ENCODE measurements at regions not wholly inside any gene's neighbourhood (a gene's known extent, or its start where the extent isn't known, plus 50 kb on each side); places are given as distances from the start of the nearest gene placed in this dataset.

DNA sequence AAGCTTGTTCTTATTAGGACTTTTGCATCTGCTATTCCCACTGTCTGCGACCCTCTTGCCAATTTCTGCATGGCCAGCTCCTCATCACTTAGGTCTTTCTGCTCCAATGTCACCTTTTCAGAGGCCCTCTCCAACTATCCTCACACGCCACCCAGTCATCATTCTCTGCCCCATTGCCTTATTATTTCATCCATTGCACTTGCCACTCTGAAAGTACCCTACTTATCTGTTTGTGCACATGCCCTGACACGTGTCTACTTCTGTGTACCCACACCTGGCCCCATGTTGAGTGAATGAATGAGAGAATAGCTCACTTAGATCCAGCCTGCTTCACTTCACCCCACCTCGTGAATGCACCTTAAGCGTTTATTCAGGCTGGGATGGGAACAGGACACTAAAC is 218.7 kb upstream of the TBX3 start:
- TF ChIP-seq, protein P1, sequence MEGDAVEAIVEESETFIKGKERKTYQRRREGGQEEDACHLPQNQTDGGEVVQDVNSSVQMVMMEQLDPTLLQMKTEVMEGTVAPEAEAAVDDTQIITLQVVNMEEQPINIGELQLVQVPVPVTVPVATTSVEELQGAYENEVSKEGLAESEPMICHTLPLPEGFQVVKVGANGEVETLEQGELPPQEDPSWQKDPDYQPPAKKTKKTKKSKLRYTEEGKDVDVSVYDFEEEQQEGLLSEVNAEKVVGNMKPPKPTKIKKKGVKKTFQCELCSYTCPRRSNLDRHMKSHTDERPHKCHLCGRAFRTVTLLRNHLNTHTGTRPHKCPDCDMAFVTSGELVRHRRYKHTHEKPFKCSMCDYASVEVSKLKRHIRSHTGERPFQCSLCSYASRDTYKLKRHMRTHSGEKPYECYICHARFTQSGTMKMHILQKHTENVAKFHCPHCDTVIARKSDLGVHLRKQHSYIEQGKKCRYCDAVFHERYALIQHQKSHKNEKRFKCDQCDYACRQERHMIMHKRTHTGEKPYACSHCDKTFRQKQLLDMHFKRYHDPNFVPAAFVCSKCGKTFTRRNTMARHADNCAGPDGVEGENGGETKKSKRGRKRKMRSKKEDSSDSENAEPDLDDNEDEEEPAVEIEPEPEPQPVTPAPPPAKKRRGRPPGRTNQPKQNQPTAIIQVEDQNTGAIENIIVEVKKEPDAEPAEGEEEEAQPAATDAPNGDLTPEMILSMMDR (IDR thresholded peaks at IDR 0.05; ENCODE audit: insufficient read depth, low read length, poor library complexity, severe bottlenecking): no peak
- Histone ChIP-seq H3K4me3 (ENCODE audit: low read depth, low read length) (no peak overlapping the region), H3K27me3 (ENCODE audit: control insufficient read depth, insufficient read depth, low read length) (no peaks in the 10 kb centered on the region)

DNA sequence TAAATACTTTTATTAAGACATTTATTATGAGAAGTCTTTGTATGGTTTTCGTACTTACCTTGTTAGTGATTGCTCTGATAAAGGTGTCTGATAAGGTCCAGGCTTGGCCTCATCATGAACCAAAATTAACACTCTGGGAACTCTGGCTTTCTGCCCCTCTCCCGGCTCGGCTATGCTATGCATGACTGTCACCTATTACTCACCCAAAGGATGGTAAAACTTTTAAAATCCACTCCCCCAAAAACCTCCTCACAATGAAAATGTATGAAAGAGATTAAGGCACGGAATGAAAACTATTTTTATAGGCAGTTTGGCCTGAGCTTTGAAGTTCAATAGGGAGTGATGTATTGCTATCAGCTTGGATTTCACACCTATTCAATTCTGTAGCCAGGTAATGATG is 217.3 kb upstream of the TBX3 start:
- TF ChIP-seq, protein P1 (IDR thresholded peaks at IDR 0.05; ENCODE audit: insufficient read depth, low read length, poor library complexity, severe bottlenecking): no peak
- Histone ChIP-seq H3K36me3 (ENCODE audit: control insufficient read depth, insufficient read depth, low read length) (no peaks in the 10 kb centered on the region), H3K27me3 (ENCODE audit: control insufficient read depth, insufficient read depth, low read length) (no peaks in the 10 kb centered on the region), H3K4me3 (ENCODE audit: low read depth, low read length) (no peak overlapping the region)
- DNase-seq (ENCODE audit: low read depth): no peak

More for the DNA sequence above, 218.7 kb upstream of the TBX3 start:
- no peaks in the 10 kb centered on the region for H3K36me3 ChIP-seq (ENCODE audit: control insufficient read depth, insufficient read depth, low read length)
- no peak for DNase-seq (ENCODE audit: low read depth)

DNA sequence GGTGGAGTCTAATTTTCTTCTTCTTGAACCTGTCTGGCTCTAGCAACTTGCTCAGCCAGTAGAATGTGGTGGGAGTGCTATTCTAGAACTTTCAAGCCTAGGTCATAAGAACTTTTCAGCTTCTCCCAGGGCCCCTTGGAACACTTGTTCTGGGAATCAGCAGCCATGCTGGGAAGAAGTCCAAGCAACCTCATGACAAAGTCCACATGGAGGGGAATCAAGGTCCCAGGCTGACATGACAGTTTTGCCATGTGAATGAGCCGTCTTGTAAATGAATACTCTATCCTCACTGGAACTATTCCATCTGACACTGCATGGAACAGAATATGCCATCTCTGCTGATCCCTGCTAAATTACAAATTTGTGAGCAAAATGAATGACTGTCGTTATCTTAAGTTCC is 214.2 kb upstream of the TBX3 start:
- DNase-seq (ENCODE audit: low read depth): no peak
- H3K27me3 ChIP-seq (ENCODE audit: control insufficient read depth, insufficient read depth, low read length): no peaks in the 10 kb centered on the region
- no peaks in the 10 kb centered on the region for H3K36me3 ChIP-seq (ENCODE audit: control insufficient read depth, insufficient read depth, low read length)
- H3K4me3 ChIP-seq (ENCODE audit: low read depth, low read length): no peak overlapping the region
- TF ChIP-seq, protein P1 (IDR thresholded peaks at IDR 0.05; ENCODE audit: insufficient read depth, low read length, poor library complexity, severe bottlenecking): no peak

DNA sequence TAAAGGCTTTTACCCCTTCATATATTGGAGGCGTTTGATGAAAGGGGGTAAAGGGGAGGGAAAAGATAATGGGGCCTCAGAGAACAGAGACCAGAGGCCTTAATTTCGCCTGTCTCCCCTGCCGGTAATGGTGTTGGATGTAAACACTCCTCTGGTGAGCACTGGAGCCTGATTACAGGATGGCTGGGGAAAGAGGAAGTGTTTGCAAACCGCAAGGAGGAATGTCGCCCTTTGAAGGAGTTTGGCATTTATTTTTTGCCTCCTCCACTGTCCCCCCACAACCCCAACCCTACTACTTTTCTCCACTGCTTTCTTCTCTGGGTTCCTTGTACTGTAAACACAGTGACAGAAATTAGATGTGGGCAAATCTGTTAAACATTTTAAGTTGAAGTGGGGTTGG is 211.9 kb upstream of the TBX3 start:
- Histone ChIP-seq H3K27me3 (ENCODE audit: control insufficient read depth, insufficient read depth, low read length) (no peaks in the 10 kb centered on the region), H3K36me3 (ENCODE audit: control insufficient read depth, insufficient read depth, low read length) (no peaks in the 10 kb centered on the region), H3K4me3 (ENCODE audit: low read depth, low read length) (no peak overlapping the region)
- TF ChIP-seq, protein P1 (IDR thresholded peaks at IDR 0.05; ENCODE audit: insufficient read depth, low read length, poor library complexity, severe bottlenecking): no peak
- no peak for DNase-seq (ENCODE audit: low read depth)

DNA sequence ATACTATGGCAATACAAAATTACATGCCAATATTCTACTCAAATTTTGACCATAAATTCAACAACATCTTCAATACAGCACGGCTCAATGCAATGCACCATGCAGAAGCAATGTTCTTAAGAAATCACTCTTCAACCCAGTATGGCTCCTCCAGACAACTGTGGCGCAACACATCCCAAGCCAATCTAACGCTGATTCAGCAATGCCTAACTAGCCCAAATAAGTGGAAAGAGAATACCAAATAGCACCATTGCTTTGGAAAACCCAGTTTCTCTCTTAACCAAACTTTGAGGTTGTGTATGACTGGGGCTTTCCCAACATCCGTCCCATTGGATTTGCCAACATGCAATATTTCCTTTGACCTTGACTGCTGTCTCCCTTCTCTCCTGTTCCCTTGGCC is 211.1 kb upstream of the TBX3 start:
- H3K4me3 ChIP-seq (ENCODE audit: low read depth, low read length): no peak overlapping the region
- H3K27me3 ChIP-seq (ENCODE audit: control insufficient read depth, insufficient read depth, low read length): no peaks in the 10 kb centered on the region
- DNase-seq (ENCODE audit: low read depth): no peak
- TF ChIP-seq, protein P1 (IDR thresholded peaks at IDR 0.05; ENCODE audit: insufficient read depth, low read length, poor library complexity, severe bottlenecking): no peak
- H3K36me3 ChIP-seq (ENCODE audit: control insufficient read depth, insufficient read depth, low read length): no peaks in the 10 kb centered on the region

DNA sequence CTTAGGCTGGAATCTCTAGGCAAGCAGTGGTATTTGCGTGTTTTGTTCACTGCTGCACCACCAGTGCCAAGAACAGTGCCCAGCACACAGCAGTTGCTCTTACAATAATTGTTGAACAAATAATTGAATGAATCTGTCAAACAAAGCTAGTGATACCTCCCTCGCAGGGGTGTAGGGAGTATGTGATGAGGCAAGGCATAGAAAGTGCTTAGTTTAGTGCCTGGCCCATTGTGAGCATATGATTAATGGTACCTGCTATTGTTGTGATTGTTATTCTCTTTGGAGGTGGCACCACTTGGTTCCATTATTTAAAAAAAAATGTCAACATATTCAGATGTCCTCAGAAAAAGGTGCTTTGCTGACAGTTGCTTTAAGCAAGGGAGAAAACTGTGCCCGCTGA is 210.1 kb upstream of the TBX3 start:
- TF ChIP-seq, protein P1 (IDR thresholded peaks at IDR 0.05; ENCODE audit: insufficient read depth, low read length, poor library complexity, severe bottlenecking): no peak
- Histone ChIP-seq H3K4me3 (ENCODE audit: low read depth, low read length) (no peak overlapping the region), H3K27me3 (ENCODE audit: control insufficient read depth, insufficient read depth, low read length) (no peaks in the 10 kb centered on the region), H3K36me3 (ENCODE audit: control insufficient read depth, insufficient read depth, low read length) (no peaks in the 10 kb centered on the region)
- DNase-seq (ENCODE audit: low read depth): no peak

Data from kidney epithelial cell (primary cell).